HepG2 (cell line): ENCODE measurements at regions not wholly inside any gene's neighbourhood (a gene's known extent, or its start where the extent isn't known, plus 50 kb on each side); places are given as distances from the start of the nearest gene placed in this dataset.

ENCODE experiments used
- AGO1 ChIP-seq: fragments of 200-400 bp; formaldehyde crosslinking; IDR thresholded peaks from 2 replicates; pipeline ENCODE4 v1.6.1; 2017; ENCODE audit warnings: mild to moderate bottlenecking, low read depth, low read length, moderate library complexity; ENCODE audit not compliant: poor library complexity, severe bottlenecking
- HOXA3 ChIP-seq: sonication (generic); formaldehyde crosslinking; IDR thresholded peaks from 2 replicates; pipeline ENCODE4 v1.5.0; 2020; ENCODE audit warnings: missing genetic modification reagents
- RBM22 ChIP-seq: fragments of 200-400 bp; formaldehyde crosslinking; optimal IDR thresholded peaks from 2 replicates; pipeline ENCODE3; 2017; ENCODE audit warnings: mild to moderate bottlenecking, low read length, moderate library complexity
- SP140L ChIP-seq: sonication (generic); formaldehyde crosslinking; IDR thresholded peaks from 2 replicates; pipeline ENCODE4 v1.4.0; 2020; ENCODE audit warnings: missing genetic modification reagents, borderline replicate concordance
- ZNF749 ChIP-seq: sonication (generic); formaldehyde crosslinking; IDR thresholded peaks from 2 replicates; pipeline ENCODE4 v1.8.0; 2022; ENCODE audit warnings: mild to moderate bottlenecking, missing genetic modification reagents, moderate library complexity, borderline replicate concordance
- TF ChIP-seq, protein P1 (sequence below): sonication (generic); formaldehyde crosslinking; IDR thresholded peaks from 2 replicates; pipeline ENCODE4 v1.9.0; 2021; ENCODE audit warnings: mild to moderate bottlenecking, missing genetic modification reagents
- TF ChIP-seq, protein P2 (sequence below): IDR thresholded peaks from 2 replicates; pipeline ENCODE4 v1.6.1; 2016; ENCODE audit warnings: low read depth, control low read depth

DNA sequence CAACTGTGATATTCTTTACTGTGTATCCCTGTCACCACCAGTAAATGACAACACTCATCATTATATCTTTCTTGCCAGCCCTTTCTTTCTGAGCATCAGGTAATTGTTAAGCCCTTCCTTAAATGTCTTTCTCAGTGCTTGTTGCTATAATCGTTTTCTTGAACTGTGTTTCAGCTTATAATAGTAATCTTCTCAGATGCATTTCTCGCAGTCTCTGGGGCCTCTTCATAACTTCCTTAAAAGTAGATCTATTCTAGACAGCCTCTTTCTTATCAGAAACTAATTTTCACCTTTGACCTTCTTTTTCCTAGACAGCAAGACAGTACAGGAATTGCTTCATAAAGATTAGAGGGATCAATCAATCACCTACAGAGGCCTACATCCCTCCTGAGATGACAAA lies 648.1 kb downstream of the CPS1 start (continued):
- TF ChIP-seq, protein P1, sequence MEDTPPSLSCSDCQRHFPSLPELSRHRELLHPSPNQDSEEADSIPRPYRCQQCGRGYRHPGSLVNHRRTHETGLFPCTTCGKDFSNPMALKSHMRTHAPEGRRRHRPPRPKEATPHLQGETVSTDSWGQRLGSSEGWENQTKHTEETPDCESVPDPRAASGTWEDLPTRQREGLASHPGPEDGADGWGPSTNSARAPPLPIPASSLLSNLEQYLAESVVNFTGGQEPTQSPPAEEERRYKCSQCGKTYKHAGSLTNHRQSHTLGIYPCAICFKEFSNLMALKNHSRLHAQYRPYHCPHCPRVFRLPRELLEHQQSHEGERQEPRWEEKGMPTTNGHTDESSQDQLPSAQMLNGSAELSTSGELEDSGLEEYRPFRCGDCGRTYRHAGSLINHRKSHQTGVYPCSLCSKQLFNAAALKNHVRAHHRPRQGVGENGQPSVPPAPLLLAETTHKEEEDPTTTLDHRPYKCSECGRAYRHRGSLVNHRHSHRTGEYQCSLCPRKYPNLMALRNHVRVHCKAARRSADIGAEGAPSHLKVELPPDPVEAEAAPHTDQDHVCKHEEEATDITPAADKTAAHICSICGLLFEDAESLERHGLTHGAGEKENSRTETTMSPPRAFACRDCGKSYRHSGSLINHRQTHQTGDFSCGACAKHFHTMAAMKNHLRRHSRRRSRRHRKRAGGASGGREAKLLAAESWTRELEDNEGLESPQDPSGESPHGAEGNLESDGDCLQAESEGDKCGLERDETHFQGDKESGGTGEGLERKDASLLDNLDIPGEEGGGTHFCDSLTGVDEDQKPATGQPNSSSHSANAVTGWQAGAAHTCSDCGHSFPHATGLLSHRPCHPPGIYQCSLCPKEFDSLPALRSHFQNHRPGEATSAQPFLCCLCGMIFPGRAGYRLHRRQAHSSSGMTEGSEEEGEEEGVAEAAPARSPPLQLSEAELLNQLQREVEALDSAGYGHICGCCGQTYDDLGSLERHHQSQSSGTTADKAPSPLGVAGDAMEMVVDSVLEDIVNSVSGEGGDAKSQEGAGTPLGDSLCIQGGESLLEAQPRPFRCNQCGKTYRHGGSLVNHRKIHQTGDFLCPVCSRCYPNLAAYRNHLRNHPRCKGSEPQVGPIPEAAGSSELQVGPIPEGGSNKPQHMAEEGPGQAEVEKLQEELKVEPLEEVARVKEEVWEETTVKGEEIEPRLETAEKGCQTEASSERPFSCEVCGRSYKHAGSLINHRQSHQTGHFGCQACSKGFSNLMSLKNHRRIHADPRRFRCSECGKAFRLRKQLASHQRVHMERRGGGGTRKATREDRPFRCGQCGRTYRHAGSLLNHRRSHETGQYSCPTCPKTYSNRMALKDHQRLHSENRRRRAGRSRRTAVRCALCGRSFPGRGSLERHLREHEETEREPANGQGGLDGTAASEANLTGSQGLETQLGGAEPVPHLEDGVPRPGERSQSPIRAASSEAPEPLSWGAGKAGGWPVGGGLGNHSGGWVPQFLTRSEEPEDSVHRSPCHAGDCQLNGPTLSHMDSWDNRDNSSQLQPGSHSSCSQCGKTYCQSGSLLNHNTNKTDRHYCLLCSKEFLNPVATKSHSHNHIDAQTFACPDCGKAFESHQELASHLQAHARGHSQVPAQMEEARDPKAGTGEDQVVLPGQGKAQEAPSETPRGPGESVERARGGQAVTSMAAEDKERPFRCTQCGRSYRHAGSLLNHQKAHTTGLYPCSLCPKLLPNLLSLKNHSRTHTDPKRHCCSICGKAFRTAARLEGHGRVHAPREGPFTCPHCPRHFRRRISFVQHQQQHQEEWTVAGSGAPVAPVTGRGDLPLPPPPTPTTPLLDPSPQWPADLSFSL = no peak
- TF ChIP-seq, protein P2, sequence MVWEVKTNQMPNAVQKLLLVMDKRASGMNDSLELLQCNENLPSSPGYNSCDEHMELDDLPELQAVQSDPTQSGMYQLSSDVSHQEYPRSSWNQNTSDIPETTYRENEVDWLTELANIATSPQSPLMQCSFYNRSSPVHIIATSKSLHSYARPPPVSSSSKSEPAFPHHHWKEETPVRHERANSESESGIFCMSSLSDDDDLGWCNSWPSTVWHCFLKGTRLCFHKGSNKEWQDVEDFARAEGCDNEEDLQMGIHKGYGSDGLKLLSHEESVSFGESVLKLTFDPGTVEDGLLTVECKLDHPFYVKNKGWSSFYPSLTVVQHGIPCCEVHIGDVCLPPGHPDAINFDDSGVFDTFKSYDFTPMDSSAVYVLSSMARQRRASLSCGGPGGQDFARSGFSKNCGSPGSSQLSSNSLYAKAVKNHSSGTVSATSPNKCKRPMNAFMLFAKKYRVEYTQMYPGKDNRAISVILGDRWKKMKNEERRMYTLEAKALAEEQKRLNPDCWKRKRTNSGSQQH (CRISPR knock-in tag) = no peak
- TF ChIP-seq ZNF749 (CRISPR knock-in tag) (no peak), SP140L (no peak), RBM22 (no peak), AGO1 (no peak), HOXA3 (CRISPR knock-in tag) (no peak)
